Stimulated activated CD4-positive, alpha-beta T cell treated with anti-CD3 and anti-CD28 coated beads, TNF-alpha, amount 100 ng/mL, for 24 hours (primary cell): ENCODE measurements at regions not wholly inside any gene's neighbourhood (a gene's known extent, or its start where the extent isn't known, plus 50 kb on each side); places are given as distances from the start of the nearest gene placed in this dataset.

Source experiments
- DNase-seq, 3 experiments: peaks; one replicate each; pipeline ENCODE4 v3.0.0-alpha.2; 2020; ENCODE audit warnings: low read depth in 3 of 3

DNA sequence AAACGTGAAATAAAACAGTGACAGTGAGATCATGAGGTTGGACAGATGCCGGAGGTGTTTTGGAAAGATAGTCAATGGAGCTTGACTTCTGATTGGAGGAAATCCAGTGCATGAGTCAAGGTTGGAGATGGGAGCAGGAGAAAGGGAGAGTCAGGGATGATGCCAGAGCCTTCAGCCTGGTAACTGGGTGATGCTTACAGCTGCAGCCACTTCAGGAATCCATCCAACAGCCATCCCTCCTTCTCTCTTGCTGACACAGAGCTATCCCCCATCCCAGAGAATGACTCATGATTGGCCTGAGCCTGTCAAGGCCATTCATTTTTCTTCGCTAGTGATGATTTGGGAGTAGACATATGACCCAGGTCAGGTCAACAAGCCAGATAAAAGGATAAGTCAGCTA lies 112.8 kb downstream of the SAMD5 start:
- no peak for DNase-seq

DNA sequence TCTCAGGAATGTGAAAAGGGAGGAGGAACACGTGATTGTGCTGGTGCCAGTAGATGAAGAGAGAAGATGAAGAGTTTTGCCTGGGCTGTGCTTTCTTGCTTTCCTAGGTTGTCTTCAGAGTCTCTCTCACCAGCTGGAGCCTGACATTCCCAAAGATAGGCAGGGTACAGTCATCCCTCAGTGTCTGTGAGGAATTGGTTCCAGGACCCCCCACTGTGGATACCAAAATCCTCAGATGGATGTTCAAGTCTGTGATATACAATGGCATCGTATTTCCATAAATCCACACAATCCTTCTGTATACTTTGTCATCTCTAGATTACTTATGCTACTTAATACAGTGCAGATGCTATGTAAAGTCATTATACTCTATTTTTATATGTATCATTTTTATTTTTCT lies 113.5 kb downstream of the SAMD5 start:
- DNase-seq = no peak

- DNase-seq = no peak
Measured at GRCh38 chr6:147624946-147625515, 116.5 kb downstream of the SAMD5 start.

DNA sequence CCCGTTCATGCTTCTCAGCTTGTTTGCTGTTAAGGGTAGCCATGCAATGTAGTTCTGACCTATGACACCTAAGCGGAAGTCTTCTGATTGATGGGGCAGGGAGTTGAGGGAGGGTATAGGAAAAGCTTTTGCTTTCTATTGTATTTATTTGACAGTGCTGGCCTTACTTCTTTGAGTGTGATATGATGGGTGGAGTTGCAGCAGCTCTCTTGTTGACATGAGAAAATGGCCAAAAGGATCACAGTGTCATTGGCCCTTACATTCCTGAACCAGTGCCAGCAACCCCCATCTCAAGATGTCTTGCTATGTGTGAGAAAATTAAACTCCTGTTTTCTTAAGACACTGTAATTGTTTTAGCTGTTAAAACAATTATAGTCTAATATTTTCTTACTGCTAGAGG lies 117.5 kb downstream of the SAMD5 start:
- DNase-seq = no peak

DNA sequence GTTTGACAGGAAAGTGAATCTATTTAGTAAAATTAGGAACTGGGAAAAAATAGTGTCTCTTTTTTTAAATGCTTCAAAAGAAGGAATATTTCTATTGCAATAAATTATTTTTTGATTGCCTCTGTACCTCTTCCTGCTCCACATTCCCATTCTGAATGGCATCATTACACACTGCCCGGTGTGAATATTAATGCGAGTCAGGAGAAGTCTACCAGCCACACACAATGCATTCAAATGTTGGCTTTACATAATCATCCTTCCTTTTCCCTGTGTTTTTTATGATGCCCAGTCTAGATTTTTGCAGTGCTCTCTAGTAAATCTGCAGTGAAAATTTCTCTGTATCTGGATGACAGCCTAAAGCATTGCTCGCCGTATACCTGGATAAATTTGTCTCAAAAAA lies 118.9 kb downstream of the SAMD5 start:
- no peak for DNase-seq

- no peak for DNase-seq
Measured at GRCh38 chr6:147633191-147633590, 124.7 kb downstream of the SAMD5 start.

DNA sequence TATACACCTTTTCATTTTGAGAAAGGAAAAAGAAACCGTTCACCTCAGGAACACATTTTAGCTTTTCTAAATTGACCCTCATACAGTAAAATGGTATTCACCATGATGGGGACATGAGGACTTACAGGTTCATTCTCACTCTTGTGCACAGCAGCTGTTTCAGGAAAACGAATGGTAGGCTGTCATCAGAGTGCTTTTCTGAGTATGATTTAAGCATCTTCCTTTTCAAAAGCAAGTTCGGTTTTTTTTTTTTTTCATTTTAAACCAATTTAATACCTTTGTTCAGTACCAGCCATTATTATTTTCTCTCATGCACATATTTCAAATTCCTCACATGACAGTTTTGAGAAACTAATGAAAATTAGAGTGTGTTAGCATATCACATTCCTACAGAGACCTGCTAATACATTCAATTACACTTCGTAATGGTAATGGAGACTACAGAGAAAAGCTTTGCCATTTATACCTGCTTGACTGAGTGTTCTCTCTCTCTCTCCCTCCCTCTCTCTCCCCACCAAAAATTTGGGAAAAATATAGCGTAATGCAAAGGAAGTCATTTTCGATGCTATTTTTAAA lies 129.2 kb downstream of the SAMD5 start:
- DNase-seq = no peak

GRCh38 chr6:147639279-147639678 lies 130.8 kb downstream of the SAMD5 start:
- DNase-seq = no peak

GRCh38 chr6:147640606-147641005 lies 132.1 kb downstream of the SAMD5 start:
- no peak for DNase-seq

DNA sequence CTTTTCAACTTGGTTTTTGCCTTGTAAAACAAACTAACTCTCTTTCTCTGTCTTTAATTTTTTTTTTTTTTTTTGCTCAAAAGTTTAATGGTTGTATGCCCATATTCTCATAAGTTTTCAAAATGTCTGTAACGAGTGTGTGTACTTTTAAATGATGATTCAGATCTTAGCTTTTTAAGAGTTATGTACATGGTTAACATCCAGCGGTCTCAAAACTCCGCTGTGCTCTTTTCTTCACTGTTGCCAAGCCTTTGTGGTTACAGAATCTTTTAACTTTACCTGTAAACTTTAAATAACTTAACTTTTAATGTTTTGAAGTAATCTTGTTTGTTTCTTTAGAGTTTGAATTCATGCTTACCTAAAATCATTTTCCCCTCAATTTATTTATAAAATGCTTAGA lies 133.0 kb downstream of the SAMD5 start:
- DNase-seq = no peak

DNA sequence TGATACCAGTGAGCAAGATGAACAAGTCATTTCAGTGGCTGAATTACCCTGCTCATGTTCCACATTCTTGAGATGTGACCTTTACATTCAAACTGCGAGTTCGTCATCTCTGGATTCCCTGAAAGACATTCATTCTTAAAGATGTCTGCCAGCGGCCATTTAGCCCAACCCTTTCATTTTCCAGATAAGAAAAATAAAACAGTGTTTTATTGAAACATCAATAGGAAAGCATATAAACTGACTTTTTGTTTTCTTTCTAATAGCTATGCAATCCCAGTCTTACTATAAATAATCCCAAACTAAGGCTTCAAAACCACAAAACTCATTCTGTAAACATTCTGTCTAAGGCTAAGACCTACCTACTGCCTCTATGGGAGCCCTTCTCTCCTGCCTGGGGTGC lies 134.0 kb downstream of the SAMD5 start:
- DNase-seq = no peak

- DNase-seq = no peak
Measured at GRCh38 chr6:147643341-147644200, 135.1 kb downstream of the SAMD5 start.

GRCh38 chr6:147648916-147649315 lies 140.4 kb downstream of the SAMD5 start:
- no peak for DNase-seq

GRCh38 chr6:147651249-147652063 lies 143.0 kb downstream of the SAMD5 start:
- no peak for DNase-seq

GRCh38 chr6:147653631-147654030 lies 145.1 kb downstream of the SAMD5 start:
- no peak for DNase-seq

DNA sequence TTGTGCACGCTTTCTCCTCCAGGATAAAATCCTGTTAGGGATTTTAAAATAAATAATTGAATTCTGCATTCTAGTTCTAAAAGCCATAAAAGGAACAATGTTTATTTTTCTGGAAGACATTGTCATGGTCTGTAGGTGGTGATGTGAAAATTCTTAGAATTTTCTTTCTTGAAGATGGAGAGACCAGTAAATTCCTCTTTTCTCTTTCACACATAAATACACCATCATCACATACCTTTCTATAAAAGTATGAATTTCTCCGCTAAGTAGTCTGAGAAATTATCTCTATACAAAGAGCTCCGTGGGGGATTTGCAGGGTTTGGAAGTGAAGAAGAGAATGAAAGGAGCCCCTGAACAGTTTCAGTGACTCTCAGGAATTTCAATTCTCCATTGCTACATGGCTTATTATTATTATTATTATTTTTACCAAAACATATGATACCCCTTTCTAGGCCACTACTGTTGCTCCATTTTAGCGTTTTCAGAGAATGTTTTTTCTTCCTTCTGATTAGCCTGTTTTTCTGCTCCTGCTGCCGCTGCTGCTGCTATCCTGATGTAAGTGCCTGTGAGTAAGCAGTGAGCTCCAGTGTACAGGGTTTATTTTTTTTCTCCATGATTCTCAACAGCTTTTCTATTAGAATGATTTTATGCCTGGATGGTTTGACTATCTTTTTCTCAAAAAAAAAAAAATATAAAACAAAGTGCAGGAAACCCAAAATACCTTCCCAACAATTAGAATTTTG lies 145.8 kb downstream of the SAMD5 start:
- no peak for DNase-seq

- no peak for DNase-seq
Measured at GRCh38 chr6:147660334-147661311, 152.1 kb downstream of the SAMD5 start.

GRCh38 chr6:147662646-147663045 lies 154.2 kb downstream of the SAMD5 start:
- DNase-seq = no peak

GRCh38 chr6:147664092-147664491 lies 155.6 kb downstream of the SAMD5 start:
- DNase-seq = no peak

DNA sequence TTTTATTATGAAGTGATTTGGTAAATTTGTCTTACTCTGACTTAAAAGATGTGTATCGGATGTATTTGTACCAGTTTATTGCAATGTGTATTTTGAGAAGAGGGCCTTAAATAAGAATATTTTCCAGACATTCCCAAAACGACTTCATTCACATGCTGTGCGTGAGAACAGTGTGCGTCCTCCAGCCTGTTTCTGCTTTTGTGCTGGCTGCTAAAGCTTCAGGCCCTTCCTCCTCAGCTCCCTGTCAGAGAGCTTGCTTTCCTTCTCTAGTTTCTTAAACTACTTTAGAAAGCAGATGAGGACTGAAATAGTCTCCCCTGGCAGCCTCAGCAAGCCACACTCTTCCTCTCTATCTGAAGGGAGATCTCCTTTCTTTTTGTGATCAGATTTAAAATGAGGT lies 157.8 kb downstream of the SAMD5 start:
- no peak for DNase-seq
